NB4 (cell line): ENCODE measurements at regions not wholly inside any gene's neighbourhood (a gene's known extent, or its start where the extent isn't known, plus 50 kb on each side); places are given as distances from the start of the nearest gene placed in this dataset.

Experiments
- DNase-seq: peaks from one replicate; pipeline ENCODE4 v3.0.0; 2010; ENCODE audit warnings: low read depth
- H3K4me3 ChIP-seq: one replicate; pipeline ENCODE4 v1.5.1; 2011; ENCODE audit warnings: mild to moderate bottlenecking, low read depth, low read length, moderate library complexity
- MYC ChIP-seq: IDR thresholded peaks from 2 replicates; pipeline ENCODE4 v1.6.1; 2011; ENCODE audit warnings: low read depth, low read length
- POLR2A ChIP-seq: IDR thresholded peaks from 2 replicates; pipeline ENCODE4 v1.6.1; 2011; ENCODE audit warnings: mild to moderate bottlenecking; ENCODE audit not compliant: insufficient read length; ENCODE audit errors: extremely low read depth
- TF ChIP-seq, protein P1 (sequence below): IDR thresholded peaks from one replicate; pipeline ENCODE4 v1.5.1; 2012; ENCODE audit warnings: low read depth, low read length
- TF ChIP-seq, protein P2 (sequence below): IDR thresholded peaks from 2 replicates; pipeline ENCODE4 v1.6.1; 2011; ENCODE audit warnings: low read depth, low read length

GRCh38 chr9:96031916-96032534 lies 156.5 kb downstream of the ERCC6L2 start:
- DNase-seq: no peak
- no peak overlapping the region for H3K4me3 ChIP-seq
- TF ChIP-seq POLR2A (no peak), MYC (no peak)
- TF ChIP-seq, protein P1, sequence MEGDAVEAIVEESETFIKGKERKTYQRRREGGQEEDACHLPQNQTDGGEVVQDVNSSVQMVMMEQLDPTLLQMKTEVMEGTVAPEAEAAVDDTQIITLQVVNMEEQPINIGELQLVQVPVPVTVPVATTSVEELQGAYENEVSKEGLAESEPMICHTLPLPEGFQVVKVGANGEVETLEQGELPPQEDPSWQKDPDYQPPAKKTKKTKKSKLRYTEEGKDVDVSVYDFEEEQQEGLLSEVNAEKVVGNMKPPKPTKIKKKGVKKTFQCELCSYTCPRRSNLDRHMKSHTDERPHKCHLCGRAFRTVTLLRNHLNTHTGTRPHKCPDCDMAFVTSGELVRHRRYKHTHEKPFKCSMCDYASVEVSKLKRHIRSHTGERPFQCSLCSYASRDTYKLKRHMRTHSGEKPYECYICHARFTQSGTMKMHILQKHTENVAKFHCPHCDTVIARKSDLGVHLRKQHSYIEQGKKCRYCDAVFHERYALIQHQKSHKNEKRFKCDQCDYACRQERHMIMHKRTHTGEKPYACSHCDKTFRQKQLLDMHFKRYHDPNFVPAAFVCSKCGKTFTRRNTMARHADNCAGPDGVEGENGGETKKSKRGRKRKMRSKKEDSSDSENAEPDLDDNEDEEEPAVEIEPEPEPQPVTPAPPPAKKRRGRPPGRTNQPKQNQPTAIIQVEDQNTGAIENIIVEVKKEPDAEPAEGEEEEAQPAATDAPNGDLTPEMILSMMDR: no peak
- TF ChIP-seq, protein P2, sequence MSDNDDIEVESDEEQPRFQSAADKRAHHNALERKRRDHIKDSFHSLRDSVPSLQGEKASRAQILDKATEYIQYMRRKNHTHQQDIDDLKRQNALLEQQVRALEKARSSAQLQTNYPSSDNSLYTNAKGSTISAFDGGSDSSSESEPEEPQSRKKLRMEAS: no peak

DNA sequence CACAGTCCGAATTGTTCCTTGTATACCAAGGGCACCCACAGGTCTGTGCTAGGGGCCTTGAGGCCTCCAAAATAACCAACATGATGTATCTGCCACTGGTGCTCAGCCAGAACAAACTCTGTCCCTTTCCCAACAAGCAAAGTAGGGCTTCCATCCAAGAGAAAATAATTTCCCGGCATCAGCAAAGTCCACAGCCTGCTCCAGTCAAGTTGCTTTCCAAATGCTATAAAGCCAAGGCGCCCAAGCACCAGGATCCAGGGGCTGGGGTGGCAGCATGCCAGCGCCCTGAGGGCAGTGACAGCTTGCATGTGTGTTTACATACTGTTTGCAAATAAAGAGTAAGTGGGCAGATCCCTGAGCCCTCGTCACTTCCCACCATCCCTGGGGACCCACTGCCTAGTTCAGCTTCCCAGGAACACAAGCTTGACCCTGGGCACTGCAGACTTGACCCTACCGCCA lies 155.9 kb downstream of the ERCC6L2 start:
- no peak overlapping the region for H3K4me3 ChIP-seq
- DNase-seq: no peak

GRCh38 chr9:96029722-96030530 lies 154.4 kb downstream of the ERCC6L2 start:
- TF ChIP-seq POLR2A (no peak), MYC (no peak)
- TF ChIP-seq, protein P1: no peak
- TF ChIP-seq, protein P2: no peak
- no peak for DNase-seq
- no peak overlapping the region for H3K4me3 ChIP-seq

More for the DNA sequence above, 155.9 kb downstream of the ERCC6L2 start:
- TF ChIP-seq, protein P1: no peak
- TF ChIP-seq, protein P2: no peak
- no peak for TF ChIP-seq POLR2A
- no peak for TF ChIP-seq MYC

- TF ChIP-seq, protein P2: no peak
- TF ChIP-seq MYC (no peak), POLR2A (no peak)
- TF ChIP-seq, protein P1: no peak
- no peak for DNase-seq
- no peak overlapping the region for H3K4me3 ChIP-seq
These were observed 152.0 kb downstream of the ERCC6L2 start for GRCh38 chr9:96027251-96028131.

- DNase-seq: no peak
- TF ChIP-seq, protein P1: no peak
- no peak for TF ChIP-seq POLR2A
- TF ChIP-seq MYC: no peak
- TF ChIP-seq, protein P2: no peak
- H3K4me3 ChIP-seq: no peak overlapping the region
These were observed 151.2 kb downstream of the ERCC6L2 start for GRCh38 chr9:96026655-96027213.
